ENCODE measurements at regions not wholly inside any gene's neighbourhood (a gene's known extent, or its start where the extent isn't known, plus 50 kb on each side); places are given as distances from the start of the nearest gene placed in this dataset.

- DNase-seq, result no peak
Measured at GRCh38 chr6:40340957-40341356, 246.2 kb downstream of the LRFN2 start.

- no peak for DNase-seq
Measured at GRCh38 chr6:40340196-40340595, 247.0 kb downstream of the LRFN2 start.

GRCh38 chr6:40338306-40338705 lies 248.9 kb downstream of the LRFN2 start:
- DNase-seq, result no peak

GRCh38 chr6:40336940-40337760 lies 250.0 kb downstream of the LRFN2 start:
- DNase-seq, result no peak

GRCh38 chr6:40336296-40336695 lies 250.9 kb downstream of the LRFN2 start:
- DNase-seq, result no peak

GRCh38 chr6:40334496-40335270 lies 252.5 kb downstream of the LRFN2 start:
- no peak for DNase-seq

- no peak for DNase-seq
Measured at GRCh38 chr6:40331545-40331944, 255.6 kb downstream of the LRFN2 start.

GRCh38 chr6:40330301-40330721 lies 256.9 kb downstream of the LRFN2 start:
- DNase-seq, result no peak

- DNase-seq, result no peak
Measured at GRCh38 chr6:40328986-40329545, 258.1 kb downstream of the LRFN2 start.

GRCh38 chr6:40328386-40328985 lies 258.7 kb downstream of the LRFN2 start:
- DNase-seq, result peak; percentile 21 to 40

GRCh38 chr6:40326714-40327421 lies 260.3 kb downstream of the LRFN2 start:
- no peak for DNase-seq

- DNase-seq, result no peak
Measured at GRCh38 chr6:40325791-40326190, 261.4 kb downstream of the LRFN2 start.

- DNase-seq, result no peak
Measured at GRCh38 chr6:40325041-40325440, 262.1 kb downstream of the LRFN2 start.

- DNase-seq, result no peak
Measured at GRCh38 chr6:40323881-40324634, 263.1 kb downstream of the LRFN2 start.

- DNase-seq, result no peak
Measured at GRCh38 chr6:40322336-40322735, 264.8 kb downstream of the LRFN2 start.

GRCh38 chr6:40321616-40322015 lies 265.5 kb downstream of the LRFN2 start:
- DNase-seq, result no peak

- no peak for DNase-seq
Measured at GRCh38 chr6:40320947-40321346, 266.2 kb downstream of the LRFN2 start.

GRCh38 chr6:40320441-40320840 lies 266.7 kb downstream of the LRFN2 start:
- no peak for DNase-seq

GRCh38 chr6:40319124-40319523 lies 268.0 kb downstream of the LRFN2 start:
- DNase-seq, result no peak

- no peak for DNase-seq
Measured at GRCh38 chr6:40315060-40315459, 272.1 kb downstream of the LRFN2 start.

- no peak for DNase-seq
Measured at GRCh38 chr6:40313582-40313981, 273.6 kb downstream of the LRFN2 start.

Measured in activated CD4-positive, alpha-beta T cell treated with anti-CD3 and anti-CD28 coated beads for 4 hours (primary cell).